ENCODE measurements at regions not wholly inside any gene's neighbourhood (a gene's known extent, or its start where the extent isn't known, plus 50 kb on each side); places are given as distances from the start of the nearest gene placed in this dataset.

- Mint-ChIP-seq H3K4me1 (peaks cover 45% of the 10 kb centered on the region), H3K4me3 (no peak overlapping the region), H3K9me3 (no peaks in the 10 kb centered on the region), H3K36me3 (ENCODE audit: low read depth) (no peaks in the 10 kb centered on the region), H3K27ac (no peak overlapping the region), H3K27me3 (ENCODE audit: low read depth) (no peaks in the 10 kb centered on the region)
- no peak for TF ChIP-seq CTCF (IDR thresholded peaks at IDR 0.05; ENCODE audit: unreplicated experiment in 3 of 3)
Measured at GRCh38 chr16:73149334-73149733, 101.4 kb upstream of the ZFHX3 start.

- no peak for TF ChIP-seq CTCF (IDR thresholded peaks at IDR 0.05; ENCODE audit: unreplicated experiment in 3 of 3)
- H3K4me1 Mint-ChIP-seq: peaks cover 52% of the 10 kb centered on the region
- no peaks in the 10 kb centered on the region for H3K9me3 Mint-ChIP-seq
- H3K27me3 Mint-ChIP-seq (ENCODE audit: low read depth): no peaks in the 10 kb centered on the region
- no peak overlapping the region for H3K27ac Mint-ChIP-seq
- no peak overlapping the region for H3K4me3 Mint-ChIP-seq
- no peaks in the 10 kb centered on the region for H3K36me3 Mint-ChIP-seq (ENCODE audit: low read depth)
Measured at GRCh38 chr16:73147958-73148357, 100.0 kb upstream of the ZFHX3 start.

DNA sequence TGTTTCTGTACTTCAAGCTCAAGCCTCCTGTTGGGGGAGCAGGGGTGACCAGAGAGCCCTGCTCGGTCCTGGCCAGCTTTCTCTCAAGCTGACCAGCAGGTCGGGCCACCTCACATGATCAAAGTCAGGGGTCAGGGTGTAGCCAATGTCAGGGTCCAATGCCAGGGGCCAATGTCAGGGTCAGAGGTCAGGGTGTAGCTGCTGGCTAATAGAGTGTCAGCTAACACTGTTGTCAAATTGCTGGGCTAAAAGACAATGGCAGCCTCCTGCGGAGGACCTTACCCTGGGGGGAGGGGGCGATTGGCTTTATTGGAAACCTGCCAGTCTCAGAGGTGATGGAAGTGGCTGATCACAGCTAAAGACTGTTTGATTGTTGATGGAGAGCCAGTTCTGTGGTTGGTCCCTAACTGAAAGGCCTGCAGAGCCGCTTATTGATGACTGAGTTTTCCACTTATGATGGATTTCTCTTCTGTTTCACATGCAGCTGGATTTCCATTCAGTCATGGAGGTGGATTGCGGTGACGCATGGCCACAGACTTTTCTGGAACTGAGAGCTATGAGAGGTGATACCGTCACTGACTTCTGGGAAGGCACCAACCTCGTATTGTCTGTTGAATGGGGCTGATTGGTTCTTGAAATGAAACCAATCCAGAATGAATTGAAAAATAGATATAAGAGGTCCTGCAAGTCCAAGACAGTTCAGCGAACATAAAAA is 97.4 kb upstream of the ZFHX3 start:
- peaks cover 6% of the 10 kb centered on the region for H3K27me3 Mint-ChIP-seq (ENCODE audit: low read depth)
- TF ChIP-seq CTCF (IDR thresholded peaks at IDR 0.05; ENCODE audit: unreplicated experiment in 3 of 3): no peak
- H3K36me3 Mint-ChIP-seq (ENCODE audit: low read depth): no peaks in the 10 kb centered on the region
- H3K9me3 Mint-ChIP-seq: no peaks in the 10 kb centered on the region
- H3K4me3 Mint-ChIP-seq: no peak overlapping the region
- H3K27ac Mint-ChIP-seq: no peak overlapping the region
- peaks cover 32% of the 10 kb centered on the region for H3K4me1 Mint-ChIP-seq

- H3K27me3 Mint-ChIP-seq (ENCODE audit: low read depth): peaks cover 6% of the 10 kb centered on the region
- H3K4me3 Mint-ChIP-seq: peak overlapping the region in 2 of 3 experiments; percentile 65 to 75
- no peak for TF ChIP-seq CTCF (IDR thresholded peaks at IDR 0.05; ENCODE audit: unreplicated experiment in 3 of 3)
- peaks cover 32% of the 10 kb centered on the region for H3K4me1 Mint-ChIP-seq
- no peaks in the 10 kb centered on the region for H3K9me3 Mint-ChIP-seq
- H3K36me3 Mint-ChIP-seq (ENCODE audit: low read depth): no peaks in the 10 kb centered on the region
- peak overlapping the region; percentile 26 to 84 (median 66) for H3K27ac Mint-ChIP-seq
Measured at GRCh38 chr16:73143576-73144422, 95.9 kb upstream of the ZFHX3 start.

- Mint-ChIP-seq H3K4me3 (peak overlapping the region in 1 of 3 experiments; percentile 75), H3K4me1 (peaks cover 32% of the 10 kb centered on the region), H3K36me3 (ENCODE audit: low read depth) (no peaks in the 10 kb centered on the region), H3K27me3 (ENCODE audit: low read depth) (peaks cover 6% of the 10 kb centered on the region), H3K9me3 (no peaks in the 10 kb centered on the region), H3K27ac (peak overlapping the region; percentile 26 to 66 (median 44))
- TF ChIP-seq CTCF (IDR thresholded peaks at IDR 0.05; ENCODE audit: unreplicated experiment in 3 of 3): no peak
Measured at GRCh38 chr16:73143002-73143401, 95.1 kb upstream of the ZFHX3 start.

All from nephron (organoid).